ENCODE measurements at regions not wholly inside any gene's neighbourhood (a gene's known extent, or its start where the extent isn't known, plus 50 kb on each side); places are given as distances from the start of the nearest gene placed in this dataset.

DNA sequence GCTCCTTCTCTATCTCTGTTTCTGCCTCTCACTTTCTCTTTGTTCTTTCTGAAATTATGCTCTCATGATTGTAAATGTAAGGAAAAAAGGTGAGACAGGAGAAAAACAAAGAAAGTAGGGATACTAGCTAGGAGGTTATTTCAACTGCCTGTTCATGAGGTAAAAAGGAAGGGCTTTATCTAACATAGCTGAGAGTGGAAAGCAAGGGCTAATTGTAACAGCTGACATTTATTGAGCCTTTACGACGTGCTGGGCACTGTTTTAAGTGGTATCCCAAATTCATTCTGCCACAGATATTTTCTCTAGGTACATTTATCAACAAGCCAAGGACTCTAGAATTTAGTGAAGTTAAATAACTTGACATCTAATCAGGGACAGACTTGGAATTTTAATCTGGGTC lies 133.1 kb upstream of the GNPDA2 start (continued):
- TF ChIP-seq, protein P1, sequence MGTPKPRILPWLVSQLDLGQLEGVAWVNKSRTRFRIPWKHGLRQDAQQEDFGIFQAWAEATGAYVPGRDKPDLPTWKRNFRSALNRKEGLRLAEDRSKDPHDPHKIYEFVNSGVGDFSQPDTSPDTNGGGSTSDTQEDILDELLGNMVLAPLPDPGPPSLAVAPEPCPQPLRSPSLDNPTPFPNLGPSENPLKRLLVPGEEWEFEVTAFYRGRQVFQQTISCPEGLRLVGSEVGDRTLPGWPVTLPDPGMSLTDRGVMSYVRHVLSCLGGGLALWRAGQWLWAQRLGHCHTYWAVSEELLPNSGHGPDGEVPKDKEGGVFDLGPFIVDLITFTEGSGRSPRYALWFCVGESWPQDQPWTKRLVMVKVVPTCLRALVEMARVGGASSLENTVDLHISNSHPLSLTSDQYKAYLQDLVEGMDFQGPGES (IDR thresholded peaks at IDR 0.05), result no peak
- no peak for TF ChIP-seq RFX5 (IDR thresholded peaks at IDR 0.05; ENCODE audit: low read depth, low read length)
- TF ChIP-seq POLR2AphosphoS5 (IDR thresholded peaks at IDR 0.05; ENCODE audit: low read length), result no peak
- no peak for TF ChIP-seq NR2F1 (conservative IDR thresholded peaks at IDR 0.05)
- TF ChIP-seq TCF3 (IDR thresholded peaks at IDR 0.05; ENCODE audit: borderline replicate concordance, insufficient read depth, low read depth, low read length), result no peak
- TF ChIP-seq SP1 (IDR thresholded peaks at IDR 0.05; ENCODE audit: low read depth, low read length), result no peak
- no peak for TF ChIP-seq NKRF (conservative IDR thresholded peaks at IDR 0.05)
- TF ChIP-seq REST (IDR thresholded peaks at IDR 0.05; ENCODE audit: low read depth, low read length), result no peak

Data from GM12878 (cell line).